Ishikawa (cell line): ENCODE measurements at regions not wholly inside any gene's neighbourhood (a gene's known extent, or its start where the extent isn't known, plus 50 kb on each side); places are given as distances from the start of the nearest gene placed in this dataset.

ENCODE experiments used
- CEBPB ChIP-seq: IDR thresholded peaks from 2 replicates; pipeline ENCODE4 v1.6.1; 2012
- CREB1 ChIP-seq: IDR thresholded peaks from 2 replicates; pipeline ENCODE4 v1.6.1; 2012; ENCODE audit warnings: low read depth
- EGR1 ChIP-seq: IDR thresholded peaks from 2 replicates; pipeline ENCODE4 v1.6.1; 2012
- EP300 ChIP-seq: IDR thresholded peaks from 2 replicates; pipeline ENCODE4 v1.6.1; 2012; ENCODE audit warnings: borderline replicate concordance
- FOXM1 ChIP-seq: IDR thresholded peaks from 2 replicates; pipeline ENCODE4 v1.6.1; 2012; ENCODE audit warnings: low read depth, borderline replicate concordance
- MAX ChIP-seq: IDR thresholded peaks from 2 replicates; pipeline ENCODE4 v1.6.1; 2012
- NFIC ChIP-seq: IDR thresholded peaks from 2 replicates; pipeline ENCODE4 v1.6.1; 2012
- RAD21 ChIP-seq: IDR thresholded peaks from 2 replicates; pipeline ENCODE4 v1.6.1; 2012; ENCODE audit warnings: low read depth
- REST ChIP-seq: IDR thresholded peaks from 2 replicates; pipeline ENCODE4 v1.6.1; 2012; ENCODE audit warnings: low read depth, mild to moderate bottlenecking
- TAF1 ChIP-seq: IDR thresholded peaks from 2 replicates; pipeline ENCODE4 v1.6.1; 2012; ENCODE audit warnings: low read depth, mild to moderate bottlenecking
- TCF12 ChIP-seq: IDR thresholded peaks from 2 replicates; pipeline ENCODE4 v1.6.1; 2012; ENCODE audit warnings: low read depth
- TEAD4 ChIP-seq: IDR thresholded peaks from 2 replicates; pipeline ENCODE4 v1.6.1; 2012
- USF1 ChIP-seq: IDR thresholded peaks from 2 replicates; pipeline ENCODE4 v1.6.1; 2012
- YY1 ChIP-seq: IDR thresholded peaks from 2 replicates; pipeline ENCODE4 v1.6.1; 2012; ENCODE audit warnings: low read depth
- ZBTB7A ChIP-seq: IDR thresholded peaks from 2 replicates; pipeline ENCODE4 v1.6.1; 2012; ENCODE audit warnings: low read depth

- TF ChIP-seq REST (no peak), TAF1 (no peak), CREB1 (no peak), RAD21 (no peak), YY1 (no peak), EP300 (no peak), TCF12 (no peak), FOXM1 (no peak), TEAD4 (no peak), CEBPB (no peak), MAX (no peak), EGR1 (no peak), NFIC (no peak), USF1 (no peak), ZBTB7A (no peak)
Measured at GRCh38 chr10:31630861-31631567, 297.6 kb downstream of the ARHGAP12 start.

- TF ChIP-seq CEBPB (no peak), EP300 (no peak), TCF12 (no peak), CREB1 (no peak), YY1 (no peak), EGR1 (no peak), NFIC (no peak), RAD21 (no peak), TEAD4 (no peak), USF1 (no peak), REST (no peak), MAX (no peak), ZBTB7A (no peak), FOXM1 (no peak), TAF1 (no peak)
Measured at GRCh38 chr10:31625566-31625965, 303.1 kb downstream of the ARHGAP12 start.

- TF ChIP-seq TCF12 (no peak), EP300 (no peak)
Measured at GRCh38 chr10:31624611-31625010, 304.0 kb downstream of the ARHGAP12 start.

- TF ChIP-seq ZBTB7A (no peak), RAD21 (no peak), CEBPB (no peak), TAF1 (no peak)
Measured at GRCh38 chr10:31623947-31624346, 304.7 kb downstream of the ARHGAP12 start.

- TF ChIP-seq REST (no peak), CREB1 (no peak), USF1 (no peak), CEBPB (no peak), FOXM1 (no peak), TEAD4 (no peak), YY1 (no peak), TCF12 (no peak), MAX (no peak), NFIC (no peak), EGR1 (no peak), EP300 (no peak), RAD21 (no peak), TAF1 (no peak), ZBTB7A (no peak)
Measured at GRCh38 chr10:31623466-31623865, 304.4 kb downstream of the ZEB1 start.
